ENCODE measurements at regions not wholly inside any gene's neighbourhood (a gene's known extent, or its start where the extent isn't known, plus 50 kb on each side); places are given as distances from the start of the nearest gene placed in this dataset.

DNA sequence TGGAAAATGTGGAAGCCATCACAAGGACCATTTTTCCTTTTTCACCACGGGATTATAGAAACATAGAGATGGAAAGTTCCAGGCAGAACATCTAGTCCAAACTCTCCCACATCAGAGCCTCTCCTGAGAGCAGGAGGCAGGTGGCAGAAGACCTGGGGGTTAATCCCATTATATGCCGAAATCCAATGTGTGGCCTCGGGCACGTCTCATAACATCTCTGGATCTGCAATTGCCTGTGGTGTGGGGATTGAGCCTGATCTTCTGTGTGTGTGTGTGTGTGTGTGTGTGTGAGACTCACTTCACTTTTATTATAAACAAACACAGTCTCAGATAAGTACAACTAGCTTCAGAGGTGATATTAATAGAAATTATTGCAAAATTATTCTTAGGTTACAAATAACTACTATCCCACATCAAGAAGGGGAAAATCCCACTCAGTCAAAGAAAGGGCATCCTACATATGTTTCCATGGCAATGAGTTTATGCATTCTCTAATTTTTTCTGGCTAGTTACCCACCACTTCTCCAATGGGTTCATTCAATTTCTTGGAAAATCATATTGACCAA, 199.1 kb downstream of the FOXL1 start:
- no peak for DNase-seq

DNA sequence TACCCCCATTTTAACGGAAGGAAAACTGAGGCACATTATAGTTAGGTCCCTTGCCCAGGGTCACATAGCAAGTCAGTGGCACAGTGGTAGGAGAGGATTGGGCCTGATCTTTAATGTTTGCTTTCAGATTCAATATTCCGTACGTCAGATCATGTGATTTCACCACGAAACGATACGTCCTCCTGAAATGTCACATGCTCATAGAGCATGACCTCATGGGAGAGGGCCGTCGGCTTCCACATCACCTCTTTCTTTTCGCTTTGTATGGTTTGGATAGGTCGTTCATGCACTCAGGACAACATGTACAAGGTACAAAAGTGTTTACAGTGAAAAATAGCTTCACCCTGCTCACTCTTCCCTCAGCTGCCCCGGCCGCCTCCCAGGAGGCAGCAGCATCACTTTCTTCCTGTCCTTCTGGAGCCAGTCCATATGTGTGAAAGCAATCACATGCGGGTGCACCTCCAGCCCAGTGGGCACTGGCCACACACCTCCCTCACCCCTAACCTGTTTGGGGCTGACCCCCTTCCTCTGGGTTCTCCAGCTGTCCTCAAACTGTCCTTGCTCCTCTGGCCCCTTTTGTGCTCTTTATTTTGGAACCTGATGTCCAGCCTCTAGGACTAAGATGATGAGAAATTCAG, 199.9 kb downstream of the FOXL1 start:
- no peak for DNase-seq

DNA sequence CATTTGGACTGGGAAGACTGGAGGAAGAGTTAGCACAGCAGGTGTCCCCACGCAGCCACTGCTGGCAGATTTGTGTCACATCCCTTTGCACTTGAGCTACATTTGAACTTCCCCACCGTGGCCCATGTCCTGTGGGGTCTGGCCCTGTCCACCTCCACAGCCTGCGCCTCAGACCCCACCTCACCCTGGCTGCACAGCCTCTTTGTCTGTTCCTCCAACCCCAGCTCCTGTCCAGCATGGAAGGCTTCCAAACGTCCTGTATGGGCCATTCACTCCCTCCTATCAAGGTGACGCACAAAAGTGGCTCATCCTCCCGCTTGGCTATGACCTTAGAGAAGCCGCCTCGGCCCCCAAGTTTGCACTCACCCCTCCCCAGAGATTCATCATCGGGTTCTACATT, 200.6 kb downstream of the FOXL1 start:
- no peak for DNase-seq

GRCh38 chr16:86781046-86781445, 202.7 kb downstream of the FOXL1 start:
- DNase-seq = no peak

DNA sequence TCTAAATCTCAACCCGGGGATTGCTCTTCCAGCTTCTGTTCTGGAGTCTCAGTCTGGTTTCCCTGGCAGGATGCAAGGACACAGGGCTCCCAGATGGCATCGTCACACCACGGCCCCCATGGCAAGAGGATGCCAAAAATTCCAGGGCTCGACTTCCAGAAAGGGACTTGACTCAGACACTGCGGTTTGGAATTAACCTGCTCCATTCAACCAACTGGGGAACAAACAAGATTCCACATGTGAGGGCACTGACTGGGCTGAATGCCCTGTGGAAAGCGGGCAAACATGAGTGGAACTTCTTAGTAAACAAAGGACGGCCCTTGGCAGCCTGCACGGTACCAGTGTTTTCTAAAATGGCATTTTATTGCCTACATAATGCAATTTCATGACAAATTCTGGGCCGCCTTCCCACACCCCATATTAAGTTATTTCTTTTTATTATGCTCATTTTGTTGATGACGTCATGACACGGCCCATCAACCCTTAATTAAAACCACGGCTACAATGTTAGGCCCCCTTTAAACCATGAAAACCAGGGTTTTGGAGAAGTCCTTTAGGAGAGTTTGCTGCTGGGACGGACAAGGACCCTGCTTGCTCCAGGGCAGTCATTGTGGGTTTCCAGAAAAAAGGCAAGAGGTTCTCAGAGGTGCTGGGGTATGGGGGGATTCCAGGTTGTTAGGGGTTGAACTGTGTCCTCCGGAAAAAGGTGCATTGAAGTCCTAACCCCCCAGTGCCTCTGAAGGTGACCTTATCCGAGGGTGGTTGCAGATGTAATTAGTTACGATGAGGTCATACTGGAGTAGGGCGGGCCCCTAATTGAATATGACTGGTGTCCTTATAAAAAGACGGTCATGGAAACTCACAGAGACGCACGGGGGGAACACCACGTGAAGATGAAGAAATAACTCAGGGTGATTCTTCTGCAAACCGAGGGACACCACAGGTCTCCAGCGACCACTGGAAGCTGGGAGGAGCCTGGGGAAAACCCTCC, 205.6 kb downstream of the FOXL1 start:
- no peak for DNase-seq

DNA sequence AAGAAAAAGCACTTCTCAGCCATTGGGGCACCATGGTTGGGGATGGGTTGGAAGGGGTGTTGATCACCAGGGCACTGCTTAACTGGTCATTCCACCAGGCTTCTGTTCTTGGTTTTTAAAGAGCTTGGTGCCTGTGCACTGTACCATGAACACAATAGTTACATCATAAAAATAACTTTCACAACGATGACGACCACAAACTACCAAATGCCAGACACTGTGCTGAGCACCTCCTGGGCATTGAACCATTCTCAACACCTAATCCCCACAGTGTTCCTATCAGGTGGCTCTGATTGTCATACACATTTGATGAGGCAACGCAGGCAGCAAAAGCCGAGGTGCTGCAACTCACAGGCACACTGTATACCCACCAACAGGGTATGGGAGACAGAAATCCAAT, 208.0 kb downstream of the FOXL1 start:
- DNase-seq = no peak

DNA sequence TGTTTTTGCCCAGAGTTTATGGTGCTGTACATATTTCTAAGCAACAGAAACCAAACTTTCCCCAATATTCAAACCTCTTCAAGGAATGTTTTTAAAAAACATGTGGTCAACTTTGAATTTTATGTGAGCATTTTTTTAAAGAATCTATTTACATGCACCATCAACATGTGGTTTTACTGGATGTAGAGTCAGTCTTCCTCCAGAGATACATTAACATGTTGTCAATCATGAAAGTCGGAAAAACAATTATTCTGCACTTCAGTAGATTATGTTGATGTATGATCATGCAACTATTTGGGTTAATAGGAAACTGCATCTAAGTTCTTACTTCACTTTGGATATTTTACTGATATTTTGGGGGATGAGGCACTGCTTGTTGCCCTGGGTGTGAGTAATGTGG, 208.6 kb downstream of the FOXL1 start:
- DNase-seq = no peak

DNA sequence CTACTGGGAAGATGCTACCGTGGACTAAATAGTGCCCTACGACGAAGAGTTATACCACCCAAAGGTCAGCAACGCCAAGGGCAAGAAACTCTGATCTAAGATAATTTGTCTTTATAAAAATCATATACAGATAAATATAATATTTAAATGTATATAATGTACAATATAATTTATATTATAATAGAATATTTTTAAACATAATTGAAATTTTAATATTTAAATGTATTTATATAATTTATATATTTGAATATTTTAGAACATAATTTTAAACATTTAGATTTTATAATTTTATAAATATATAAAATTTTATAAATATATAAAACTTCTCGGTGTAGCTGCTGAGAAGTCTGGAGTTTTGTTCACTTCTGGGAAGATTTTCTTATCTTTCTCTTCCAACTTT, 209.2 kb downstream of the FOXL1 start:
- no peak for DNase-seq

GRCh38 chr16:86789621-86790051, 211.3 kb downstream of the FOXL1 start:
- DNase-seq = no peak

GRCh38 chr16:86791287-86792035, 213.1 kb downstream of the FOXL1 start:
- DNase-seq = no peak

- no peak for DNase-seq
These were observed 216.0 kb downstream of the FOXL1 start for GRCh38 chr16:86794216-86794864.

GRCh38 chr16:86797700-86798099, 219.4 kb downstream of the FOXL1 start:
- DNase-seq = no peak

- no peak for DNase-seq
These were observed 220.1 kb downstream of the FOXL1 start for GRCh38 chr16:86798247-86799041.

DNA sequence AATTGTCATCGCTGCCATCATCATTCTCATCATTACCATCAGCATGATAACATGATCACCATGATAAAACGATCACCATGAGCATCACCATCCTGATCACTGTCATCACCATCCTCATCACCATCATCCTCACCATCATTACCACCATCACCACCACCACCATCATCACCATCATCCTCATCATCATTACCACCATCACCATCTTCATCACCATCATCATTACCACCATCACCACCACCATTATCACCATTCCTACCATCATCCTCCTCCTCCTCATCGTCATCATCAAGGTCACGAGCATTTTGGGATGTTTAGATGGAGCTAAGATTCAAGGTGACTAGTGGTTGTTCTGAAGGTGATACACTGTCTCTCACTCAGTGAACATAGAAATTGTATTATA, 221.0 kb downstream of the FOXL1 start:
- no peak for DNase-seq

DNA sequence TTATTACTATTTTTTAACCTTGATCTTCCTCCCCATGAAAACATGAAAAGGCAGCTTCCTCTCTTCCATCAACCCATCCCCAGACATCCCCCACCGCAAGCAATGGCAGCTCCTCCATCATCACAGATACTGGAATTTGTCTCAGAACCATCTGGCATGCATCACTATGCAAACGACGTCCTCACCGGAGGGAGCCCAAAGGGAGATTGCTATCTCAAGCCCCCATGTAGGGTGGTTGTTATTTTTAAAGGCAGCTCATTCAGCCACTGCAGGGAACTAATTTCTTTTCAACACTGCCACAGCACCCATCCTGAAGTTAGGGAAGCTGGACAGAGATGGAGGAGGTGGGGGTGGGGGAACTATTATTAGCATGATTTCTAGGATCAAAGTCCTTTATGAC, 222.5 kb downstream of the FOXL1 start:
- no peak for DNase-seq

DNA sequence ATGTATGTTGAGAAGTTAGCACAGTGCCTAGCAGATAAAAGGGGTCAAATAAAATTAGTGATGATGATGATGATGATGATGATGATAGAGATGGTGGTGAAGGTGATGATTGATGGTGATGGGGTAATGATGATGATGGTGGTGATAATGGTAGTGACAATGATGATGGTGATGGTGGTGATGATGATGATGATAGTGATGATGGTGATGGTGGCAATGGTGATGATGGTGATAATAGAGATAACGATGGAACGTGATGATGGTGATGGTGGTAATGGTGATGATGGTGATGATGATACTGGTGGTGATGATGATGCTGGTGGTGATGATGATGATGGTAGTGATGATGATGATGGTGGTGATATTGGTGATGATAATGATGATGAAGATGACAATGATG, 223.7 kb downstream of the FOXL1 start:
- DNase-seq = no peak

- DNase-seq = no peak
These were observed 226.8 kb downstream of the FOXL1 start for GRCh38 chr16:86805188-86805587.

DNA sequence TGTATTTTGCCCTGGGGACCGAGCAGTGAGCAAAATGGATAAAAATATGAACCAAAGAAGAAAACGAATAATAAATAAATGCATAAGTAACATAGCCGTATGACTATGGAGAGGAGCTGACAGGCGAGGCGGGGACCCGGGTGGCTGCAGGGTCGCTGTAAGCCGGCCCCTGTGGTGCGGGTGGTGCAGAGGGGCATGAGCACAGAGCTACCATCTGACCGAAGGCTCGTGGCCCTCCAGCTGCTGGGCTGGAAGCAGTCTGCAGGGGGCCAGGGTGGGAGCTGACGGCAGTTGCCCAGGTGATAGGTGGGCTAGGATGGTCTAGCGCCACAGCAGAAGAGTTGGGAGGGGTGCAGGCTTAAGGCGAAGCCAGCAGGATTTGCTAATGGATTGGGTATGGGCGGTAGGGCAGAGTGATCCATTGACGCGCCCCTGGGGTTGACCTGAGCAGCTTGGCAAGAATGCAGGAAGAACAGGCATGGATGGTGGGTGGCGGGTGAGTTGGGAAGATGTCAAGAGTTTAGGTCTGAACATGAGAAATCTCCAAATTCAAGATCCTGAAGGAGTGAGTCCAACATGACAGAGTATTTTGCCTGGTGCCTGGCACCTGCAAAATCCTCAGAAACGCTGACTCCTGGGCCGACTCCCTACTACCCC, 228.0 kb downstream of the FOXL1 start:
- no peak for DNase-seq

- no peak for DNase-seq
These were observed 228.5 kb downstream of the FOXL1 start for GRCh38 chr16:86806838-86807351.

DNA sequence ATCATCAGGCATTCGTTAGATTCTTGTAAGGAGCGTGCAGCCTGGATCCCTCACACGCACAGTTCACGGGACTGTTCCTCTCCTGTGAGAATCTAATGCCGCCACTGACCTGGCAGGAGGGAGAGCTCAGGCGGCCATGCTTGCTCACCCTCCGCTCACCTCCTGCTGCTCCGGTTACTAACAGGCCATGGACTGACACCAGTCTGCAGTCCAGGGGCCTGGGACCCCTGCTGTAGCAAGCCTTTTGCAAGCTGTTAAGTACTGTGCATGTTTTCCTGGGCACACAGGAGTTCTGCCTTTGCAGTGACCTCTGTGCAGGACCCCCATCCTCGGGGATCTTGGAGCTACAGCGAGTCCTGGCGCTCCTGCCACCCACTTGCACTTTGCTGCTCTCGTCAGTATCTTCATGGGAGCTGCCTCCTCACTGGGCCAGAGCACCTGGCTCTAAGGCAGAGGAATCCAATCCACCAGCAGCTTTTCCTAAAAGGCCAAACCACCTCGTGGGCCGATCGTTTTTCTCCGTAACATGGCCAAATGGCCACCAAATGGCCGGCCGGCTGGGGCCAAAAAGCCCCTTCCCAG, 230.6 kb downstream of the FOXL1 start:
- no peak for DNase-seq
